C4-2B (cell line): ENCODE measurements at regions not wholly inside any gene's neighbourhood (a gene's known extent, or its start where the extent isn't known, plus 50 kb on each side); places are given as distances from the start of the nearest gene placed in this dataset.
"Not testable (repeated sequence)": the region's sequence is repeated elsewhere in the genome, so short reads cannot be mapped to it uniquely, and the experiment has no call there.

ENCODE experiments used
- H3K27ac ChIP-seq: fragments of 450-650 bp; 2 replicates; pipeline ENCODE4 v1.5.1; 2017
- TF ChIP-seq, protein P1 (sequence below): fragments of 450-650 bp; conservative IDR thresholded peaks from 2 replicates; pipeline ENCODE4 v1.5.1; 2017; ENCODE audit warnings: mild to moderate bottlenecking

DNA sequence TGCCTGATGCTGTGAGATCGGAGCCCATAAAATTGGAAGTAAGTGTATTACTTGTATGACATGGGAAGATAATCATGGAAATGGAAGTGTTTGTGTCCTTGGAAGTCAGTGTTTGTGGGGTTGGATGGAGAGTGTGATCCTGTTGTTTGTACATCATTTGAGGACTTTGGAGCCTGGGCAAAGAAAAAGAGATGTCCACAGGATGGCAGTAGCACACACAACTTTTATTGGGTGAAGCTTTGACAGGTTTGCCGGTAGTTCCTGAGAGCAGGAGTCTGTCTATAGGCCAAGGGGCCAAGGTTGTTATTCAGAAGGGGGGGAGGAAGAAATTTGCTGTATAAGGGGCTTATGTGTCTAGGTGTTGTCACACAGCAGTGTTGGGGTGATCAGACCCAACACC is 533.3 kb downstream of the RPIA start:
- H3K27ac ChIP-seq, result not testable (repeated sequence)

DNA sequence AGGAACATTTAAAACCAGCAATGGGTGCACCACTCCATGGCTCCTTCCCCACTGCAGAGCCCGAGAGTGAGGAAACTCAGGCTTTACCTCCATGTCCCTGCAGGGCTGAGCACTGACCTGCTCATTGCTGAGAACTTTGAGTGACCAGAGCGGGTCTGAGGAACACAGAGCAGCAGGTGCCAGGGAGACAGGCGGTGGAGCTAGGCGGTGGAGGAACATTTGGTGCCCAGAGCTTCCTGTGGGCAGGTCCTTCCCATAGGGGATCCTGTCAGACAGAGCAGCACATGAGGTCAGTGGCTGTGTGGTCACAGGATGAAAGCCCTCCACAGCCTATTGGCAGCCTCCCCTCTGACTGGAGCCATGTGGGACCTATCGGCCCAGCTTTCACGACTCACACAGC is 538.5 kb downstream of the RPIA start:
- not testable (repeated sequence) for H3K27ac ChIP-seq

DNA sequence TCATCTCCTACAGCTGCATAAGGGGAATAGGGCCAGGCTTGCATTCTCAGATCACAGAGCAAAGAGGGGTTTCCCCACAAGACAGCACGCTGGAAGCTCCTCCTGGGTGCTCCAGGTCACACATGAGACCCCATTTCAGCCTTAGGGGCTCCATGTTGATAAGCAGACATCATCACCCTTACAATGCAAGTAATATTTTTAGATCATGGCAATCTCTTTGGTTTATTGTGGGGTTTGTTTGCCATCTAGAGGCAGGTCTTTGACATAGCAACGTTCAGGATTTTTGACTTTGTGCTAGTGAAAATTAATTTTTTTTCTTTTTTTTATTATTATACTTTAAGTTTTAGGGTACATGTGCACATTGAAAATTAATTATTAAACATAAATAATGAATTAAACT is 539.8 kb downstream of the RPIA start:
- not testable (repeated sequence) for H3K27ac ChIP-seq

DNA sequence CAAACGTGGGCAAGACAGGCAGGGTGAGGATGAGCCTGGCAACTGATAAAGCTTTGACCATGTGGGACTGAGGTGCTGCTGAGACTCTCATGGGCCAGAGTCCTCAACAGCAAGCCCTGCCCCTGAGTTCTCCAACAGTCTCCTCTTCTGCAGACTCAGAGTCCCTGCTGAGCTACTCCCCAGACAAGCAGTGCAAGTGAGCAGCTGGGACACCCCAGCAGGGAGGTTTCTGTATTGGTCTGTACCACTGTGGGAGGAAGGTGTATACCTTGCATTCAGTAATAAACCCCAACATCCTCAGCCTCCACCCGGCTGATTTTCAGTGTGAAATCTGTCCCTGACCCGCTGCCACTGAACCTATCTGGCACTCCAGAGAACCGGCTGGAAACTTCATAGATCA is 542.5 kb downstream of the RPIA start:
- not testable (repeated sequence) for H3K27ac ChIP-seq

DNA sequence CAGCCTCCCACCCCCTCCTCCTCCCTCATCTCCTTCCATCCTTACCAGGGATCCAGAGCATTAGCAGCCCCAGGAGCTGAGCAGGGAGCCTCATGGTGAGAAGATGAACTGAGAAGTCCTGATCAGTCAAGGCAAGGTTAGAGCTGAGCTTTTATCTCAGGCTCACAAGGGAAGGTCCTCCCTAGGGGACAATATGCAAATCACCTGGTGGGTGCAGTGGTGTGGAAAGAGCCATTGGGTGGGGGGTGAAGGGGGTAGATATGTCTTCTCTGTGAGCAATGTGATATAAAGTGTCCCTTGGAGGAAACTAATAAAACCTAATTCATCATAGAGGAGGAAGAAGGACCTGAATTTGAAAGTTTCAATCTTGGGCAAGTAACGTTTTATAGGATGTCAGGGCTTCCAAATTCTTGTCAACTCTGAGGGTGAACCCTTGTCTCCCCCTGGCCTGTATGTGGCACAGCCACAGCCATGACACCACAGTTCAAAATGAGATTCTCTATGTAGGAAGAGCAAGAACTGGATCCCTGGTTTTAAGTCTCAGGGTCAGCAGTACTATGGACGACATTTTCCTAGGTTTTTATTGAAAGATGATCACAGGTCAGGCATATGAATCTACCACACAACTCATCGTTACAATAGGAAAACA is 543.5 kb downstream of the RPIA start:
- H3K27ac ChIP-seq, result not testable (repeated sequence)

DNA sequence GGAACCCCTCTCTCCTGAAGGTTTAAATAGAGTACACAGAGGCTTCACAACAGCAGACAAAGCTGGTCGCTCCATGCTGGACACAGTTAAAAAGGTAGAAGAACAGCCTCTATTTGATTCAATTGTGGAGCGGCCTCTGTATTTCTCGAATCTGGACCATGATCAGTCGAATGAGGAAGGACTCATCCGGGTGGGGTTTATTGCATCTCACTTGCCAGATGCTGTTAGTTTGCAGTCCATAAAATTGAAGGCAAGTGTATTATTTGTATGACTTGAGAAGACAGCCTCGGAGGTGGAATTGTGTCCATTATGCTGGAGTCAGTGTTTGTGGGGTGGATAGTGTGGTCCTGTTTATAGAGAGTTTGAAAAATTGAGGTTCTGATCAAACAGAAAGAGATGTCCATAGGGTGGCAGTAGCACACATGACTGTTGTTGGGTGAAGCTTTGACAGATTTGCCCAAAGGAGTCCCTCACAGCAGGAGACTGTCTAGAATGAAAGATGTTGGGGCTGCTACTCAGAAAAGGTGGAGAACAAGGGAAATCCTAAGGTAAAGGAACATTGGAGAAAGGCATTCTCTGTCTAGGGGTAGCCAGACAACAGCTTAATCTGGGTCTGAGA is 545.5 kb downstream of the RPIA start:
- not testable (repeated sequence) for H3K27ac ChIP-seq

DNA sequence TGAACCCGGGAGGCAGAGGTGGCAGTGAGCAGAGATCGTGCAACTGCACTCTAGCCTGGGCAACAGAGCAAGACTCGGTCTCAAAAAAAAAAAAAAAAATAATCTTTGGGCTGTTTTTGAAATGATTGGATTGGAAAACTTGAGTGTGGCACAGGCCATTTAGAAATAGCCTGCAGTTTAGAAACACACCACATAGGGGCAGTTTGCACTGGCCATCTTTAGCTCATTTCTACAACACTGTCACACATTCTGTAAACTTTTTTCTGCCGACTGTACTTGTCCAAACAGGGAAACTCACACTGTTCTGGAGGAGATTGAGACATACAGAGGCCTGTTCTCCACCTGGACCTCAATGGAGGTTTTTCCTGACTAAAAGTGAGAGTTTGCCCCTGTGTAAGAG is 546.3 kb downstream of the RPIA start:
- H3K27ac ChIP-seq, result not testable (repeated sequence)

DNA sequence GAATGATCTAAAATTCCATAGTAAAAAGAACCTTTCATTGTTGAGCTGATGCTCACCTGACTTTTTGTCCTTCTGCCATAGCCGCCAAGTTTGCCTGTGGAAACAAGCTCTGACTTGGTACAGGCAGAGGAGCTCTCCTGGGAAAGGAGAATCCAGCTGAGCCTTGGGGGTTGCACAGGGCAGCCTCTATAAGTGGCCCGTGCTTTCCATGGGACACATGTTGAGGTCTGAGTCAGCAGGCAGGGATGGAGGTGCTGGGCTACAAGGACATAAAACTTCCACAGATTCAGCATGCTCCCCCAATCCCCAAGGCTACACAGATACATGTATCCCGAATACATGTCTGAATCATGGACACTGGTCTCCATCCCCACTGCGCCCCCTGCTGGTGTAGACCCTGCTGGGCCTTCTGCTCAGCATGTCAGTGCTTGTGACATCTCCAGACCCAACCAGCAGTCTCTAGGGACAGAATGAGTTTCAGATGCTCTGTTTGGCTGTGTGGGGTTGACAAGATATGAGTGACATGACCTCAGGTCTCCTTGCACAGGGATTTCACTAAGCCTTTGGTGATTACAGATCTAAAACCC is 551.7 kb downstream of the RPIA start:
- not testable (repeated sequence) for H3K27ac ChIP-seq
- TF ChIP-seq, protein P1, sequence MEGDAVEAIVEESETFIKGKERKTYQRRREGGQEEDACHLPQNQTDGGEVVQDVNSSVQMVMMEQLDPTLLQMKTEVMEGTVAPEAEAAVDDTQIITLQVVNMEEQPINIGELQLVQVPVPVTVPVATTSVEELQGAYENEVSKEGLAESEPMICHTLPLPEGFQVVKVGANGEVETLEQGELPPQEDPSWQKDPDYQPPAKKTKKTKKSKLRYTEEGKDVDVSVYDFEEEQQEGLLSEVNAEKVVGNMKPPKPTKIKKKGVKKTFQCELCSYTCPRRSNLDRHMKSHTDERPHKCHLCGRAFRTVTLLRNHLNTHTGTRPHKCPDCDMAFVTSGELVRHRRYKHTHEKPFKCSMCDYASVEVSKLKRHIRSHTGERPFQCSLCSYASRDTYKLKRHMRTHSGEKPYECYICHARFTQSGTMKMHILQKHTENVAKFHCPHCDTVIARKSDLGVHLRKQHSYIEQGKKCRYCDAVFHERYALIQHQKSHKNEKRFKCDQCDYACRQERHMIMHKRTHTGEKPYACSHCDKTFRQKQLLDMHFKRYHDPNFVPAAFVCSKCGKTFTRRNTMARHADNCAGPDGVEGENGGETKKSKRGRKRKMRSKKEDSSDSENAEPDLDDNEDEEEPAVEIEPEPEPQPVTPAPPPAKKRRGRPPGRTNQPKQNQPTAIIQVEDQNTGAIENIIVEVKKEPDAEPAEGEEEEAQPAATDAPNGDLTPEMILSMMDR, result peak; percentile 43

DNA sequence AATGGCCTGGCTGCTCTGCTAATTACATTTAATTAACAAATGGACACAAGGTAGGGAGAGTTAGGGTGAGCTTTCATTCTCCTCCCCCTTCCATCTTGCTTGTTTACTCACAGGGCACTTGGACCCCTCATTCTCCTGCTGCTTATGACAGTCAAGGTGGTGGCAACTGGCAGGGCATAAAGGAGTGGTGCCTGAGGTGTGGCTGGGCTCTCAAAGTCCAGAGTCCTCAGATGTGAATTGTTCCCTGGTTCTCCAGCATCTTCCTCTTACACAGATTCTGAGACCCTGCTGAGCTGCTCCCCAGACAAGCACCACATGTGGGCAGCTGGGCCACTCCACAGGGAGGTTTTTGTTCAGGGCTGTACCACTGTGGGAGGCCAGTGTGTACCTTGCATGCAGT is 552.9 kb downstream of the RPIA start:
- H3K27ac ChIP-seq, result not testable (repeated sequence)

DNA sequence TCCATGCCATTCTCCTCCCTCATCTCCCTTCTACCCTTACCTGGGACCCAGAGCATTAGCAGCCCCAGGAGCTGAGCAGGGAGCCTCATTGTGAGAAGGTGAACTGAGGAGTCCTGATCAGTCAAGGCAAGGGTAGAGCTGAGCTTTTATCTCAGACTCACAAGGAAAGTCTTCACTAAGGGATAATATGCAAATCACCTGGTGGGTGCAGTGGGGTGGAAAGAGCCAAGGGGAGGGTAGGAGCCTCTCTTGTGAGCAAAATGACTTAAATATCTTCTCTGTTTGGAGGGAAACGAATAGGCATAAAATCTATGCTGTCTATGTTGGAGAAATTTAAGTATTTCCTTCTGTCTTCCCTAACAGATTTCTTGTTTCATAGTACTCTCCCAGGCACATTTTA is 554.0 kb downstream of the RPIA start:
- H3K27ac ChIP-seq, result not testable (repeated sequence)

DNA sequence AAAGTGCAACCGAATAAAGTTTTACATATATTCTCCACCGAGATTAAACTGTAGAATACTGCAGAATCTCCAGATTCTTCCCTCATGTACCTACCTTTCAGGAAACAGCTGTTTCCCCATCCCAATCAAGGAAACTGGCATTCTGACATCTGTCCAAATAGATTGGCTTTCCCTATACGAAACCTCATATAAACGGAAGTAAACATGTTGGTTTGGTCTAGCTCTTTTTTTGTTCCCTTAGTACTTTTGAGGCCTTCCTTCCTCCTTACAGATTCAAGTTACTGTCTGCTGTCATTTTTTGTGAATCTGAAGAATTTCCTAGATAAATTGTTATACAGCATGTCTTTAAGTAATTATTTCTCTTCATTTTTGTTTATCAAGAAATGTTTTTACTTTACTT is 554.6 kb downstream of the RPIA start:
- H3K27ac ChIP-seq, result not testable (repeated sequence)

DNA sequence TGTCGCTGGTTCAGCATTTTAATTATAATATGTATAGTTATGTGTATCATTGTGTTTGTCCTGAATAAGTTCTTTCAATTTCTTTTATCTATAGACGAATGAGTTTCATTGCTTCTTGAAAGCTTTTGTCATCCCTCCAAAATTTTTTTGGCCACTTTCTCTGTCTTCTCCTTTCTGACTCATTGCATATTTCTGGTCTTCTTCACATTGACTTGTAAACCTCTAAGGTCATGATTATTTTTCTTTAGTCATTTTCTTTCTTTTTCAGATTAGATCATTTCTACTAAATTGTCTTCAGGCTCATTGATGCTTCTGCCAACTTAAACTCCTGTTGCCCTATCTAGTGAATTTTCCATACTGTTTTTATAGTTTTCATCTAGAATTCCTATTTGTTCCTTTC is 555.1 kb downstream of the RPIA start:
- not testable (repeated sequence) for H3K27ac ChIP-seq

DNA sequence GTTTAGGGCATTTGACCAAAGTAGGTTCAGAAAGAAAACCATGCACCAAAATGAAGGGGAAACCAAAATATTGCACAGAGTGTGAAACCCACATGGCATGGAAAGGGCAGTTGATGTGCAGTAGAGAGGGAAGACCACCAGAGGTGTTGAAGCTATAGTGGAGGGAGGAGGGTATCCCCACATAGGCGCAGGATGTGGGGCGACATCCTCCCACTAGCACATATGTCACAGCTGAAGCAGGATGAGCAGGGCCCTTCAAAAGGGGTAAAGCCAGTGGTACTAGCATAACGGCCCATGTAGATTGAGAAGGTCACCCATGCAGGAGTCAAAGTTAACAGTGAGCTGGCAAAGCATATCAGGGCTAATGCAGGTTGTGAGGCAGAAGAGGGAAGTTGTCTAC is 563.5 kb downstream of the RPIA start:
- H3K27ac ChIP-seq, result not testable (repeated sequence)

DNA sequence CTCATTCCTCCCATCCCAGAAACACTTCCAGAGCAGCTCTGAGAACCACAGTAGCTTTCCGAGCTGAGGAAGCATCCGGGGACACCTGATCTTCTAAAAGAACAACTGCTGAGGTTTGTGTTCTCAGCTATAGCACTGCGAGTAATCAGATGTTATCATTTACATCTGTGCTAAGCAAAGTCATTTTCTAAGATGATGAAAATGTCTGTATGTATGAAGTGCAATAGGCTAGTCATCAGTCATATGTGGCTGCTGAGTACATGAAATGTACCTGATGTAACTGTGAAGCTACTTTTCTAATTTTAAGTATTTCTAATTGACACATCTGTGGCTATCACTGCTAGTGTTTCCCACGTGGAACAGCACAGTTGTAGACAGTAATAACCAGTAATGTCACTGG is 582.0 kb downstream of the RPIA start:
- H3K27ac ChIP-seq, result not testable (repeated sequence)

DNA sequence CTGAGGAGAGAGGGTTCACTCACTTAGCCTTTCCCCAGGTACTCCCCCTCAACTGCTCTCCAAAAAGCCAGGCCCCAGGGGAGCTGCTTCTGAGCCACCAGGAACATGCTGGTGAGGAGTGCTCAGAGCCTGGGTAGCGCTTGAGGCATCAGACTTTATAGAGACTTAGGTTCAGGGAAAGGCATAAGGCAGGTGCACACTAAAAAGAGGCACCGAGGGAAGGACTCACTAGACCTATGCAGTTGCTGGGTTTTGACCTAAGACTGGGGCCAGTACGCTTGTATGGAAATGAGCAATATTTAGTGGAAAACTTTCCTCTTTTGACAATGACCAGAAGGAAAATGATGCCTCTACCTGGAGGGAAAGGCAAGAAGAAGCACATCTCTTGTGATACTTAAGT is 589.1 kb downstream of the RPIA start:
- not testable (repeated sequence) for H3K27ac ChIP-seq

DNA sequence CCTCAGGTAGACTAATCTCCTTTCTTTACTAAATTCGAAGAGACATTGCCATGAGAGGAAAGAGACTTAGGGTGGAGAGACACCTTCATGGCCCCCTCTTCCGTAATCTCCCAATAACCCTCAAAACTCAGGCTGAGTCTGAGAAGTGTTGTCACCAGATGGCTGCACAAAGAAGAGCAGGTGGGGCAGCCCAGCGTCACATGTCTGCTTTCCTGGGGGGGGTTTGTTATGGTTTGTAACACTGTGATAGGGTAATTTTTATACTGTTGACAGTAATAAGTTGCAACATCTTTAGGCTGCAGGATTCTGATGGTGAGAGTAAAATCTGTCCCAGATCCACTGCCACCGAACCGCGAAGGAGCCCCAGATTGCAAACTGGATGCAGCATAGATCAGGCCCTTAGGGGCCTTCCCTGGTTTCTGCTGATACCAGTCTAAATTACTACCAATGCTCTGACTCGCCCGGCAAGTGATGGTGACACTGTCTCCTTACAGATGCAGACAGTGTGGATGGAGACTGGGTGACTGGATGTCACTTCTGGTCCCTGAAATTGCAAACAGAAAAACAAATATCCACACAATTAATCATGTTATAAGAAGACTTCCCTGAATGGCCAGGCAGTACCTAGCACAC is 595.1 kb downstream of the RPIA start:
- not testable (repeated sequence) for H3K27ac ChIP-seq

DNA sequence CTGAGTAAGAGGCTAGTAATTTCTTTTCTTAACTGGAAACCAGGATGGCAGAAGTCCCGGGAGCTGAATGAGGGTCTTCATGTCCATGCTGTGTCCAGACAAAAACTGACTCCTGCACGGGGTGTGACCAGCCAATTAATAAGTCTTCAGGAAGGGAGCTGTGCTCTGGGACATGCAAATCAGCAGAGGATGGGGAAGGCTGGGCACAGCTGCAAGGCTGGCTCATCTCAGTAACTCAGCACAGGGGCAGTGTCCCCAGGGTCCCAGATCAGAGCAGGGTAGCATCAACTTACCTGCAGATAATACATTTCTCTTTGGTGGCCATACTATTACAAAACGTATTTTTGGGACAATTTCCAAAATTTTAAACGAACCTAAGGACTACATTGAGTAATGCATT is 595.6 kb downstream of the RPIA start:
- not testable (repeated sequence) for H3K27ac ChIP-seq

DNA sequence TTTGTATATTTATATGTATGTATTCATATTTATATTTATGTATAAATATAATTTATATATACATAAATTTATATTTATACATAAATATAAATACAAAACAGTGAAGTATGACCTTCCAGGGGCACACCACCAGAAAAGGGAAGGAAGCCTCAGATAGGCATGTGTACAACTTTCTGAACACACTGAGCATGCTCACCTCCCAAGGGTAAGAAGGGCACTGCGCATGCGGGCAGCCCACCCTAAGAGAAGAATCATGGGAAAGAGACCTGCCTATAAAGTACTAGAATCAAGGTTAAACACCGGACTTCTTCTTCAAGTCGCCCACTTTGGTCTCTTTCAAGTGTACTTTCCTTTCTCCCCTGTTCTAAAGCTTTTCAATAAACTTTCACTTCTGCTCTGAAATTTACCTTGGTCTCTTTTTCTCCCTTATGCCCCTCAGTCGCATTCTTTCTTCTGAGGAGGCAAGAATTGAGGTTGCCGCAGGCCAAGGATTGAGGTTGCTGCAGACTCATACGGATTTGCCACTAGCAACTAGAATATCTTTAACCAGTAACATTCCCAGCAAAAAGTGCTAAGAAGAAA is 600.3 kb downstream of the RPIA start:
- not testable (repeated sequence) for H3K27ac ChIP-seq

DNA sequence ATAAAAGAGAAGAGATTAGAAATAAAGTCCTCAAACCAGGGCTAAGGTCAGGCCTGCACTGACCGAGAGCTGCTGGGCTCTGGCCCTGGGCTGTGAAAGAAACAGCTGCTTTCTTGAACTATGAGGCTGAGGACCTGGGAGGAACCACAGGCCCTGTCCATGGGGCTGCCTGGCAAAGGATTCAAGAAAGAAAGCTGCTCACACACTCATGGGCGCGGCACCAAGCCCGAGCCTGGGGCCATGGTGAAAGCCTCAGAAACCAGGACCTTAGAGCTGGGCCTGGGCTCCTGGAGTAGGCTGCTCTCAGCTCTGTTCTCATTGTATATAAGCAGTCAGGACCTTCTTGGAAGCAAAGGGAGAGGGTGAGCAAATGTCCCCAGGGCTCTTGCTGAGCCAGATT is 601.9 kb downstream of the RPIA start:
- H3K27ac ChIP-seq, result not testable (repeated sequence)

DNA sequence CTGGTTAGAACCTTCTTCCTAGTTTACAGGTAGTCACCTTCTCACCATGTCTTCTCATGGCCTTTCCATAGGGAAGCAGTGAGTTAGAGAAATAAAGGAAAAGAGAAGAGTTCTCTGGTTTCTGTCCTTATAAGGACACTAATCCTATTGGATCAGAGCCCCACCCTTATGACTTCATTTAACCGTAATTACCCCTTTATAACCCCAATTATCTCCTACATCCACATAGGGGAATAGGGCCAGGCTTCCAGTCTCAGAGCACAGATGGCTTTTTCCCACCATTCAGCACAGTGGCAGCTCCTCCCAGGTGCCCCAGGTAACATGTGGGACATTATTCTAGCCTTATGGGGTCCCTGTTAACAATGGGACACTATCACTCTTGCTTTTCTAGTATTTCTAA is 602.9 kb downstream of the RPIA start:
- not testable (repeated sequence) for H3K27ac ChIP-seq

DNA sequence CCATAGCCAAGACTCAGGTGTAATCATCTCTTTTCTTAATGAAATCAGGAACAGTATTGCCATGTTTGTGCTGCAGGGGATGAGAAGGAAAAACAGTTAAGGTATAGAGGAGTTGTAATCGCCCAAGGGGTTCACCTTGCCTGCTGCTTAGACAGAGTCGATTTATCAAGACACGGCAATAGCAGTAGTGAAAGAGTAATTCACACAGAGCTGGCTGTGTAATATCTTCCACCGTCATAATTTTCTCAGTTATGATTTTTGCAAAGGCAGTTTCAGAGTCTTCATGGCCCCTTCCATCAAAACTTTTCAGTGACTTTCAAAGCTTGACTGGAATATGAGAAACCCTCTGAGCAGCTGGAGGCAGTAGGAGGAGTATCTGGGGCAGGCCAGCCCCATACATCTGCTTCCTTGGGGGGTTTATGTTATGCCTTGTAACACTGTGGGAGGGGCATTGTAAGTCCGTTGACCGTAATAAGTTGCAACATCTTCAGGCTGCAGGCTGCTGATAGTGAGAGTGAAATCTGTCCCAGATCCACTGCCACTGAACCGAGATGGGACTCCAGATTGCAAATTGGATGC is 605.4 kb downstream of the RPIA start:
- H3K27ac ChIP-seq, result not testable (repeated sequence)
